ENCODE measurements at regions not wholly inside any gene's neighbourhood (a gene's known extent, or its start where the extent isn't known, plus 50 kb on each side); places are given as distances from the start of the nearest gene placed in this dataset.
A peak's percentile ranks its signal among the peaks of the same experiment; 100 is the strongest.

- no peak overlapping the region for H3K27ac ChIP-seq
- TF ChIP-seq CTCF (conservative IDR thresholded peaks at IDR 0.05), result no peak
Observed at GRCh38 chr2:30046979-30047378, 99.8 kb upstream of the YPEL5 start.

- TF ChIP-seq CTCF (conservative IDR thresholded peaks at IDR 0.05), result no peak
- H3K27ac ChIP-seq, result no peak overlapping the region
Observed at GRCh38 chr2:30048636-30049175, 98.1 kb upstream of the YPEL5 start.

- TF ChIP-seq CTCF (conservative IDR thresholded peaks at IDR 0.05), result no peak
- no peak overlapping the region for H3K27ac ChIP-seq
Observed at GRCh38 chr2:30055548-30055947, 91.3 kb upstream of the YPEL5 start.

- H3K27ac ChIP-seq, result no peak overlapping the region
- TF ChIP-seq CTCF (conservative IDR thresholded peaks at IDR 0.05), result no peak
Observed at GRCh38 chr2:30060562-30060961, 86.2 kb upstream of the YPEL5 start.

GRCh38 chr2:30068067-30068466, 78.7 kb upstream of the YPEL5 start:
- no peak for TF ChIP-seq CTCF (conservative IDR thresholded peaks at IDR 0.05)
- H3K27ac ChIP-seq, result no peak overlapping the region

GRCh38 chr2:30072250-30072842, 74.5 kb upstream of the YPEL5 start:
- TF ChIP-seq CTCF (conservative IDR thresholded peaks at IDR 0.05), result peak; percentile 81
- no peak overlapping the region for H3K27ac ChIP-seq

- H3K27ac ChIP-seq, result no peak overlapping the region
- TF ChIP-seq CTCF (conservative IDR thresholded peaks at IDR 0.05), result no peak
Observed at GRCh38 chr2:30073523-30073922, 73.3 kb upstream of the YPEL5 start.
